ENCODE measurements at regions not wholly inside any gene's neighbourhood (a gene's known extent, or its start where the extent isn't known, plus 50 kb on each side); places are given as distances from the start of the nearest gene placed in this dataset.

DNA sequence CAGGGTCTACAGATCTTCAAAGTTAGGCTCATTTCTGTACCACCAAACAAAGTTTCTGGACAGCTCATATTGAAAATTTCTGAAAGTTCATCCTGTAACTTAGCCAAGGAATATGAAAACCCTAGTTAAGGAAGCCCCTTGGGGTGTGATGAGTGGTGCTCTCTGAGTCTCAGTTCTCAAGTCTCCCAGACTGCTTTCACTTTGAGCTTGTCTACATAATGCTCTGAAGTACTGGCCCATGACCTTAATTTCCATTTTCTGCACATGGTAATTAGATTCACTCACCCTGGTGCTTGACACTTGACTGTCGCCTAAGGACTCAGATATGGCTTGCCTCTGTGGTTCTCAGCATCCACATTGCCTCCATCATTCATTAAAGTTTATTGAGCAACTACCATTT lies 51.7 kb upstream of the SATB2 start:
- TF ChIP-seq, protein P1, sequence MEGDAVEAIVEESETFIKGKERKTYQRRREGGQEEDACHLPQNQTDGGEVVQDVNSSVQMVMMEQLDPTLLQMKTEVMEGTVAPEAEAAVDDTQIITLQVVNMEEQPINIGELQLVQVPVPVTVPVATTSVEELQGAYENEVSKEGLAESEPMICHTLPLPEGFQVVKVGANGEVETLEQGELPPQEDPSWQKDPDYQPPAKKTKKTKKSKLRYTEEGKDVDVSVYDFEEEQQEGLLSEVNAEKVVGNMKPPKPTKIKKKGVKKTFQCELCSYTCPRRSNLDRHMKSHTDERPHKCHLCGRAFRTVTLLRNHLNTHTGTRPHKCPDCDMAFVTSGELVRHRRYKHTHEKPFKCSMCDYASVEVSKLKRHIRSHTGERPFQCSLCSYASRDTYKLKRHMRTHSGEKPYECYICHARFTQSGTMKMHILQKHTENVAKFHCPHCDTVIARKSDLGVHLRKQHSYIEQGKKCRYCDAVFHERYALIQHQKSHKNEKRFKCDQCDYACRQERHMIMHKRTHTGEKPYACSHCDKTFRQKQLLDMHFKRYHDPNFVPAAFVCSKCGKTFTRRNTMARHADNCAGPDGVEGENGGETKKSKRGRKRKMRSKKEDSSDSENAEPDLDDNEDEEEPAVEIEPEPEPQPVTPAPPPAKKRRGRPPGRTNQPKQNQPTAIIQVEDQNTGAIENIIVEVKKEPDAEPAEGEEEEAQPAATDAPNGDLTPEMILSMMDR (IDR thresholded peaks at IDR 0.05): no peak
- TF ChIP-seq EZH2 (IDR thresholded peaks at IDR 0.05; ENCODE audit: borderline replicate concordance, insufficient read depth, low read depth, low read length, poor library complexity, severe bottlenecking): no peak

Data from B cell (primary cell).